B cell (primary cell): ENCODE measurements at regions not wholly inside any gene's neighbourhood (a gene's known extent, or its start where the extent isn't known, plus 50 kb on each side); places are given as distances from the start of the nearest gene placed in this dataset.

Experiments used
- EZH2 ChIP-seq: IDR thresholded peaks from 2 replicates; pipeline ENCODE4 v1.6.1; 2012; ENCODE audit warnings: borderline replicate concordance, low read depth, mild to moderate bottlenecking, moderate library complexity, low read length; ENCODE audit not compliant: insufficient read depth, poor library complexity, severe bottlenecking
- TF ChIP-seq, protein P1 (sequence below): fragments of 200-600 bp; IDR thresholded peaks from one replicate; pipeline ENCODE4 v1.8.0; 2022; ENCODE audit warnings: antibody characterized with exemption, mild to moderate bottlenecking

DNA sequence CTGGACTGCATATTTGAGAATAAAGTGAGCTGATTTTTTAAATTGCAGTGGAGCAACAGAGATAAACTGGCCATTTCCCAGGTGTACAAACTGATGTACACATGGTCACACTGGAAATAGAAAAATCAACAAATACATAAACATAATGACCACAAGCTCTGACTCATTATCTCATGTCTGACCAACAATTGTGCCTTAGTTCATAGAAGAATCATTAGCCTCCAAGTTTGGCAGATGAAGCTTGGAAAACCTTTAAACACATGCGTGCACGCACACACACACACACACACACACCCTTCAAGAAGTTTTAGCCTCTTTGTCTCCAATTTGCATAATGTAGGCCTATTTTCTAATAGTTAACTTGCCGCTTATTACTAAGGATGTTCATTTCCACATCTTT is 308.9 kb upstream of the POM121L12 start:
- TF ChIP-seq, protein P1, sequence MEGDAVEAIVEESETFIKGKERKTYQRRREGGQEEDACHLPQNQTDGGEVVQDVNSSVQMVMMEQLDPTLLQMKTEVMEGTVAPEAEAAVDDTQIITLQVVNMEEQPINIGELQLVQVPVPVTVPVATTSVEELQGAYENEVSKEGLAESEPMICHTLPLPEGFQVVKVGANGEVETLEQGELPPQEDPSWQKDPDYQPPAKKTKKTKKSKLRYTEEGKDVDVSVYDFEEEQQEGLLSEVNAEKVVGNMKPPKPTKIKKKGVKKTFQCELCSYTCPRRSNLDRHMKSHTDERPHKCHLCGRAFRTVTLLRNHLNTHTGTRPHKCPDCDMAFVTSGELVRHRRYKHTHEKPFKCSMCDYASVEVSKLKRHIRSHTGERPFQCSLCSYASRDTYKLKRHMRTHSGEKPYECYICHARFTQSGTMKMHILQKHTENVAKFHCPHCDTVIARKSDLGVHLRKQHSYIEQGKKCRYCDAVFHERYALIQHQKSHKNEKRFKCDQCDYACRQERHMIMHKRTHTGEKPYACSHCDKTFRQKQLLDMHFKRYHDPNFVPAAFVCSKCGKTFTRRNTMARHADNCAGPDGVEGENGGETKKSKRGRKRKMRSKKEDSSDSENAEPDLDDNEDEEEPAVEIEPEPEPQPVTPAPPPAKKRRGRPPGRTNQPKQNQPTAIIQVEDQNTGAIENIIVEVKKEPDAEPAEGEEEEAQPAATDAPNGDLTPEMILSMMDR, result no peak
- TF ChIP-seq EZH2, result no peak
